NCI-H345 treated with DMSO at 0.1 percent for 48 hours (cell line): ENCODE measurements at regions not wholly inside any gene's neighbourhood (a gene's known extent, or its start where the extent isn't known, plus 50 kb on each side); places are given as distances from the start of the nearest gene placed in this dataset.

Source experiments
- DNase-seq: peaks from one replicate; lab custom pipeline; 2025; ENCODE audit not compliant: unreplicated experiment; lab: John Stamatoyannopoulos, UW

- DNase-seq = no peak
Measured at GRCh38 chr15:70195587-70196305, 98.0 kb upstream of the TLE3 start.

GRCh38 chr15:70195171-70195570 is 97.5 kb upstream of the TLE3 start:
- no peak for DNase-seq

- no peak for DNase-seq
Measured at GRCh38 chr15:70194266-70194665, 96.5 kb upstream of the TLE3 start.

GRCh38 chr15:70193734-70194133 is 96.0 kb upstream of the TLE3 start:
- no peak for DNase-seq

DNA sequence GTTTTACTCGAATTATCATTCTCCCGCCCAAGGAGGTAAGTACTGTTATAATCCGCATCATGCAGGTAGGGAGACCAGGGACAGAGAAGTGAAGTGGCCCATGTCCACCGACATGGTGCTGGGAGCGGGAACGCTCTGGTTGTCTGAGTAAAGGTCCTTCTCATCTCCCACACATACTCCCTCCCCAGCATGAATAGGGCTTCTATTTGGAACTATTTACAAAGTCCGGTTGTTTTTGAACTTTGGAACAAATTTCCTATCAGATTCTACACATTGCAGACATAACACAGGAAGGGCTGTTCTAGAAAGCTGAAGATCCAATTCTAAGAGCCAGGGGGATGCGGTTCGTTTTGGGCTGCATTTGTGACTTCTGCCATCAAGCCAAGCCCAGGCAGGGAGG is 94.8 kb upstream of the TLE3 start:
- no peak for DNase-seq

DNA sequence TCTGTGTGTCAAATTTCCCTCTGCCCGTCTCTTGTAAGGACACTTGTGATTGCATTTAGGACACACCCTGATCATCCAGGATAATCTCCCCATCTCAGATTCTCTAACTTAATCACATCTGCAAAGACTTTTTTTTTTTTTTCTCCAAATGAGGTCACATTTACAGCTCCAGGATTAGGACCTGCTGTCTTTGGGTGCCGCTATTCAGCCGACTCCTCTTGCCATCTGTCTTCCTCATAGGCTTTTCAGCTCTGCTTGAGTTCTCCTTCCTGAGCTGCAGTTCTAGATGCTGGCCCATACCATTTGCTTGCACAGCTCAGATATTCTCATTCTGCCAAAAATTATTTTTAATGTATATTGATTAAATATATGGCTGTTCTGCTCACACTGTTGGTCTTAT is 94.3 kb upstream of the TLE3 start:
- DNase-seq = no peak

DNA sequence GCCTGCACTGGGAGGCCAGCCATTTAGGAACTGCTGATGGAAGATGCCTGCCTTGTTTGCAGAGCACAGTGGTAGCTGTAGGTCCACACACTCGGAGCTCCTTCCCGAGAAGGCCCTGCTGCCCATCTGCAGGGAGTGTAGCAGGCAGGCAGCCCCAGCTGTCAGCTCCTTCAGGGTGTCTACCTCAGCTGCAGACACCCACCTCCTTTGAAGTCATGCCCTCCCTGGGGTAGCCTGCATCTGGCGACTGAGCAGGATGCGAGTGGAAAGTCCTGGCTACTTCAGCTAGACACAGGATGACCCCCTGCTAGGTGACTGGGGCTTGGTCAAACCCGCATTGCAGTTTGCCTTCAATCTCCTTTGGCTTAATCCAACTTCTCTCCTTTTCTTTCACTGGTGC is 93.2 kb upstream of the TLE3 start:
- no peak for DNase-seq

GRCh38 chr15:70189826-70190695 is 92.3 kb upstream of the TLE3 start:
- DNase-seq = no peak

DNA sequence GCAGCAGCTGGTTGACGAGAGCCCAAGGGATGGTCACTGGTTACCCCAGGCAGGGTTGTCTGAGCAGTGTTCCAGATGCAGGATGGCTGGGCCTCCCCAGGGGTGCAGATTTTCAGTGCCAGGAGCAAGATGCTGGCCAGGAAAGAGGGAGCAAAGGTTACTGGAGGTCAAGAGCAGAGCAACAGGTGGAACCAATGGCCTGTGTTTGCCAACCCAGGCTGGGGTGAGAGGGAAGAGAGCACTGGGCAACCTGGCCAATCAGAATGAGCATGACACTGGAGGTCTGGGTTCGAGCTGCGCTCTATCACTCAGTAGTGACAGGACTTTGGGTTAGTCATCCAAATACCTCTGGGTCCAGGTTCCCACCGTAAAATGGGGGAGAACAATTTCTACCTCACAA is 90.6 kb upstream of the TLE3 start:
- DNase-seq = no peak

GRCh38 chr15:70187331-70187730 is 89.6 kb upstream of the TLE3 start:
- DNase-seq = no peak

GRCh38 chr15:70186152-70186551 is 88.4 kb upstream of the TLE3 start:
- no peak for DNase-seq

GRCh38 chr15:70185251-70185711 is 87.6 kb upstream of the TLE3 start:
- DNase-seq = no peak

GRCh38 chr15:70182858-70183695 is 85.4 kb upstream of the TLE3 start:
- DNase-seq = no peak

- DNase-seq = no peak
Measured at GRCh38 chr15:70181626-70182255, 84.0 kb upstream of the TLE3 start.

GRCh38 chr15:70180186-70180875 is 82.6 kb upstream of the TLE3 start:
- DNase-seq = no peak

GRCh38 chr15:70179309-70179892 is 81.7 kb upstream of the TLE3 start:
- no peak for DNase-seq

GRCh38 chr15:70178335-70179084 is 80.8 kb upstream of the TLE3 start:
- no peak for DNase-seq

GRCh38 chr15:70172566-70173225 is 75.0 kb upstream of the TLE3 start:
- DNase-seq = no peak

GRCh38 chr15:70172124-70172523 is 74.4 kb upstream of the TLE3 start:
- DNase-seq = no peak
